HCT116 (cell line): ENCODE measurements at regions not wholly inside any gene's neighbourhood (a gene's known extent, or its start where the extent isn't known, plus 50 kb on each side); places are given as distances from the start of the nearest gene placed in this dataset.

Source experiments
- POLR2A ChIP-seq: IDR thresholded peaks from 2 replicates; pipeline ENCODE4 v1.7.0; 2011; ENCODE audit warnings: borderline replicate concordance; ENCODE audit not compliant: insufficient read depth, insufficient read length; ENCODE audit errors: extremely low read depth
- YY1 ChIP-seq: IDR thresholded peaks from 2 replicates; pipeline ENCODE4 v1.6.1; 2011; ENCODE audit warnings: low read length, low read depth, moderate library complexity, mild to moderate bottlenecking; ENCODE audit not compliant: insufficient replicate concordance; ENCODE audit errors: extremely low read depth

GRCh38 chr3:80094589-80094988 lies 326.8 kb upstream of the ROBO1 start:
- TF ChIP-seq POLR2A = no peak
- TF ChIP-seq YY1 = no peak
